NCI-H146 treated with DMSO at 0.1 percent for 48 hours (cell line): ENCODE measurements at regions not wholly inside any gene's neighbourhood (a gene's known extent, or its start where the extent isn't known, plus 50 kb on each side); places are given as distances from the start of the nearest gene placed in this dataset.

ENCODE experiments used
- DNase-seq: peaks from one replicate; lab custom pipeline; 2025; ENCODE audit not compliant: unreplicated experiment; lab: John Stamatoyannopoulos, UW

- no peak for DNase-seq
Observed at GRCh38 chr4:43243433-43244116, 351.1 kb downstream of the GRXCR1 start.

GRCh38 chr4:43244688-43245382 lies 352.3 kb downstream of the GRXCR1 start:
- no peak for DNase-seq

GRCh38 chr4:43251841-43252240 lies 359.3 kb downstream of the GRXCR1 start:
- DNase-seq, result no peak

GRCh38 chr4:43253541-43253940 lies 361.0 kb downstream of the GRXCR1 start:
- no peak for DNase-seq

DNA sequence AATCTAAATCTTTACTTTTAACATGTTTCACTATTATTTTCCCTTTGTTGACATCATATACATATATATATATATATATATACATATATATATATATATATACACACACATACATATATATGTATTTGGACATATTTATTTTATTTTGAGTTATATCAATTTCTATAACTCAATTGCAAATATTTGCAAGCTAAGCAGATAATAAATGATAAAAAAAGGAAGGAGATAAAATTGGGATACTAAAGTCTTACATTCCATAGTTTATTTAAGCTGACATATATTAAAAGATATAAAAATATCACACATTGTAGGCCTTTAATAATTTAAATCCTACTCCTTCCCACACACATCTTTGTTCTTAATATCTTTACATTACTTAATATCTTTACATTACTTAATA lies 372.2 kb downstream of the GRXCR1 start:
- no peak for DNase-seq

DNA sequence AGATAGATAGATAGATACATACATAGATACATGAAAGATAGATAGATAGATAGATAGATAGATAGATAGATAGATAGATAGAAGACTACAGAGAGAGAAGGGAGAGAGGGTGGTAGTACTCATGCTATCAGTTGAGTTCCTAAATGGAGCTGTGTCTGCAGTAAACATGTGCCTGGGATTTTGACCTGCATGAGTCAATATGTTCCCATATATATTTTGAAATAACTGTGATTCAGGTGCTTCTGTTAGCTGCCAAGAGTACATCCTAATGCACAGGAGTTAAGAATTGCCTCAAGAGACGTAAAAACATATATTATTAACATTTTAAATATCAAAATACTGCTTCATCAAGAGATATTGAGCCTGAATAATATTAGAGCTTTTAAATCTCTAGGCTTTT lies 379.4 kb downstream of the GRXCR1 start:
- no peak for DNase-seq

- DNase-seq, result no peak
Observed at GRCh38 chr4:43274376-43274775, 381.9 kb downstream of the GRXCR1 start.

GRCh38 chr4:43275779-43276178 lies 383.3 kb downstream of the GRXCR1 start:
- DNase-seq, result no peak

DNA sequence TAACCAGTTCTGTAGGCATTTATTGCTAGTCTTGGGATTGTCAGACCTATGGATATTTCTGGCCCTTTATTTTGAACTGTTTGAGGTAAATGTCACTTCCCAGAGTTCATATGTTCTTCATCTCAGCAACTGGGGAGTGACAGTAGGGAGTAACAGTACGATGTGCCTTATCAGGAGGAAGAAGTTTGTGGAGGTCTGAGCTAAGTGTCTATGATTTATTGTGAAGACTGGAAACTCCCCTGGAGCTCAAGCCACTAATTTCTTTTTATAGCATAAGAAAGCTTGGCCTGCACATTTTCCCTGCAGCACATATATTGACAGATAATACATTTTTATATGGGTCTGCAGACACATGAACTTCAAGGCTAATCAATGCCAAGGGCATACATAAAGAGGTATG lies 383.8 kb downstream of the GRXCR1 start:
- DNase-seq, result no peak

- DNase-seq, result no peak
Observed at GRCh38 chr4:43277003-43277402, 384.5 kb downstream of the GRXCR1 start.

DNA sequence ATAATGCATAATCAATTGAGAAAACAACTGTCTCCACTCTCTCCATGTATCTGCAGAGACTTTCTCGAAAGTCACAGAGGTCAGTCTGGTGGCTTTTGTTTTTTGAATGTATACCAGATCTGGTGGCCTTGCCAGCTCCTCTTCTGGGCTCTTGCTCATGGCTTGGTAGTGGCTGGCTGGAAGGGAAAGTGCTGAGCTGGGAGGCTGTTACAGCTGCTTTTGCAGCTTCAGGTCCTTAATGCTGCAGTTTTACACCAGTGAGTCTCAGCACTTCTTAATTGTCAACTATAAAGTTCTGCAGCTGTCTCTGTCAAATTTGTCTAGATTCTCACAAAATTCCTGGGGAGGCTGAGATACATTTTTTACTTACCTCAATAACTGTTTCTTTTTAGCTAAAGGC lies 390.0 kb downstream of the GRXCR1 start:
- no peak for DNase-seq

- no peak for DNase-seq
Observed at GRCh38 chr4:43286137-43286536, 393.6 kb downstream of the GRXCR1 start.

DNA sequence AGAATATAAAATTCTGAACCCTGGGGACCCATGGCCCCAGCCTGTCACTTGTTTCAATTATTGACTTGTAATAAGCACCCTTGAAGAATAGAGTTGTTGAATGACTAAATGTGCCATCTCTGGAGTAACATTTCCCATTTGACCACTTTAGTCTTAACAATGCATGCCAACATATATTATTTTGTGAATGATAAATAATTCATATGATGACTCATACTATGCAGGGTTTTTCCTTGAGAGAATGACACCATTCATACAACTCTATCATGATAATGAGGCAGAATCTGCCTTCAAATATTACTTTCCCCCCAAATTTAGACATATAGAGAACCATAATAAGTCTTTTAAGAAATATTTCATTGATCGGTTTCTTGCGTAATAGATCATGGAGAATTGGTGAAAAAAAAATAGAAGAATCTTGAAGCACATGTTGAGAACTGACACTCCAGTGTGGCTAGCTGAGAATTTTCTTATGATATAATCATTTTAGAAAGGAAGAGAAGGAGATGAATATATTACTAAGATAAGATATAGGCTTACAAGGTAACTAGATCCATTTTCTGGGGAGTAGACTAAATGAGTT lies 404.5 kb downstream of the GRXCR1 start:
- DNase-seq, result no peak

DNA sequence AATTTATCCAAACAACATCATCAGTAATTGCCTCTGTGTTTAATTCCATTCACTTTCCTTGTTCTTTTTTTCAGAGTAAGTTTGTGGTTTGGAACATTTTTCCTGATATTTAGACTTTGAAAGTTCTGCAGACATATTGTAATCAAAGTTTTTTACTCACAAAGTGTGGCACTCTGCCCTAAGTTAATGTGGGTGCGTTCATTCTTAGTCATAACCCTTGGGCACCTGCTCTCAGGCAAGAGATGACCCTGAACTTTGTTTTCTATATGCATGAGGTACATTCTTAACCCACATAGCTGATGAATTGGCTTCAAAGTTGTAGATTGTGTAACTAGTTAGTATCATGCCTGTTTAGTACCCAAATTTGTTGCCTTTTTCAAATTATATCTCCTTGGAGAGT lies 424.3 kb downstream of the GRXCR1 start:
- DNase-seq, result no peak

GRCh38 chr4:43325220-43325967 lies 432.9 kb downstream of the GRXCR1 start:
- no peak for DNase-seq

DNA sequence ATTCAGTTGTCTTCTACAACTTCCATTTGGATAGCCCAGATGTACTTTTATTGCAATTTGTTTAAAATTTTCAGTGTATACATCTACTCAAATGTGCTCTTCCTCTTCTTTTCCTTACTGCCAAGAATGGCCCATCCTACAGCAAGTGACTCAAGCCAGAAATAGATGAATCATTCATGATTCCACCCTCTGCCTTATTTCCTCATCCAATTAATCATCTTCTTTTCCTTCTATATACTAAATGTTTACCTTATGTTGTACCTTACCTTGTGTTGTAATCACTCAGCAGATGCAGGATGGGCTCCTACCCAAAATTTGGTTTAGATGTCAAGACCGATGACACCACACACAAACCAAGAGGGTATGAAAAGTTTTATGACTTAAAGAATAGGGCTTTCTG lies 437.8 kb downstream of the GRXCR1 start:
- no peak for DNase-seq

- DNase-seq, result no peak
Observed at GRCh38 chr4:43331226-43332051, 438.9 kb downstream of the GRXCR1 start.

DNA sequence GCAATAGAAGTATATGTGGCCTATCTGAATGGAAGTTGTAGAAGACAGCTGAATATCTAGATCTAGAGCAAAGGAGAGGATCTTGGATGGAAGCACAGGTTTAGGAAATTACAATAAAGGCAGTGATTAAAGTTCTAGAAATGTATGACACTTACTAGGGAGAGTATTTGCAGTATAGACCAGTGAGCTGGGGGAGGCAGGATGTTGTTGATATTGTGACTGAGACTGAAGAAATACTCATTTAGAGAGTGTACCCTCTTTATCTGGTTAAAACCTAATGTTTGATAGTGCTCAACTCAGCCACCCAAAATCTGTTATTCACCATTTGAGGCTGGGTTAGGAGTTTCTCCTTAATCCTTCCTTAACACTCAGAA lies 439.5 kb downstream of the GRXCR1 start:
- no peak for DNase-seq

DNA sequence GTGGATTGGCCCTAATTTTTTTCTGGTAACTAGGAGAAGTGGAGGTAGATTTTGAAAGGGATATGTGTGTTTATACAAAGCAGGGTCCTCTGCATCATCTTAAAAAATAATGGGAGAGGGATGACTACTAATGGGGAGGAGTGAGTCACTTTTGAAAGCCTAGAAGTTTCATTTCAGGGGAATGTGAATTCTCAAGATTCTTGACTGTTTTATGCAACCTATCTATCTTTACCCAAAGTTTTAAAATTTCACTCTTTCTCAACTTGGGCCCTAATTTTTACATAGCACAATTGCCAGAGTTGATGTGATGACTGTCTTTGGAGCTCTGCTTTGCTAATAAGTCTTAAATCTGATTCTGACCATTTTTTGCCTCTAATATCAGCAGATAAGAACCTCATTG lies 445.2 kb downstream of the GRXCR1 start:
- DNase-seq, result no peak

DNA sequence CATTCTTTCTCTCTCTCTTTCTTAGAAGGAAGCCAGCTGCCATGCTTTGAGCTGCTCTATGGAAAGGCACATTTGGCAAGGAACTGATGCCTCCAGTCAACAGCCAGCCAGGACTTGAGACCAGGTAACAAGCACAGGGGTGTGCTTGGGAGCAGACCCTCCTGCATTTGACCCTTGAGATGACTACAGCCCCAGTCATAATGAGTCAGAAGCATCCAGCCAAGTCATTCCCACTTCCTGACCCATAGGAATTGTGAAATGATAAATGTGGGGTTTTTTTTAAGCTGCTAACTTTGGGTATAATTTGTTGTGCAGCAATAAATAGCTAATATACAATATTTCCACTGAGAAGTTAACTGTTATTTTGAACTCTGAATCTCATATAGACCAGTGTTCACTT lies 446.9 kb downstream of the GRXCR1 start:
- no peak for DNase-seq

DNA sequence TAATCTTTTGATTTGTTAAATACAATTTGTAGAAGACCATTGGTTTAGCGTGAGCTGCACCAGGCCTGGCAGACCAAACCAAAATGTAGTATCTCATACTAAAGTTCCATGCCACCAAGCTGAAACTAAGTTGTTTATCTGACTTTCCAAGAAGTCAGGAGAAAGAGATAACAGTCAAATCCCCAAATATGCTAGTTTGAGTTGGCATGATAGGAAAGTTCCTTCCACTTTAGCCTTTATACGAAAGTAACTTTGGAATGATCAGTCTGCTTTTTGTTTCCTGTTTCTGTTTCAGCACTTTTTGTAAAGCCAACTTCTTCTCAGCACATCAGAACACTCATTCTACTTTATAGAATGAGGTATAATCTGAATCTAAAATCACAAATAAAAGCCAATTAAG lies 449.2 kb downstream of the GRXCR1 start:
- no peak for DNase-seq
